Fibroblast of mammary gland (primary cell): ENCODE measurements at regions not wholly inside any gene's neighbourhood (a gene's known extent, or its start where the extent isn't known, plus 50 kb on each side); places are given as distances from the start of the nearest gene placed in this dataset.

Experiments used
- DNase-seq: peaks from one replicate; pipeline ENCODE4 v3.0.0-alpha.2; 2010; ENCODE audit warnings: low read depth
- H3K4me3 ChIP-seq: 2 replicates; pipeline ENCODE4 v1.5.1; 2011; ENCODE audit warnings: low read depth, mild to moderate bottlenecking, low read length, moderate library complexity; ENCODE audit not compliant: control insufficient read depth
- CTCF ChIP-seq: conservative IDR thresholded peaks from 2 replicates; pipeline ENCODE4 v1.5.1; 2011; ENCODE audit warnings: low read depth, low read length, inconsistent platforms; ENCODE audit not compliant: control insufficient read depth, insufficient read depth

DNA sequence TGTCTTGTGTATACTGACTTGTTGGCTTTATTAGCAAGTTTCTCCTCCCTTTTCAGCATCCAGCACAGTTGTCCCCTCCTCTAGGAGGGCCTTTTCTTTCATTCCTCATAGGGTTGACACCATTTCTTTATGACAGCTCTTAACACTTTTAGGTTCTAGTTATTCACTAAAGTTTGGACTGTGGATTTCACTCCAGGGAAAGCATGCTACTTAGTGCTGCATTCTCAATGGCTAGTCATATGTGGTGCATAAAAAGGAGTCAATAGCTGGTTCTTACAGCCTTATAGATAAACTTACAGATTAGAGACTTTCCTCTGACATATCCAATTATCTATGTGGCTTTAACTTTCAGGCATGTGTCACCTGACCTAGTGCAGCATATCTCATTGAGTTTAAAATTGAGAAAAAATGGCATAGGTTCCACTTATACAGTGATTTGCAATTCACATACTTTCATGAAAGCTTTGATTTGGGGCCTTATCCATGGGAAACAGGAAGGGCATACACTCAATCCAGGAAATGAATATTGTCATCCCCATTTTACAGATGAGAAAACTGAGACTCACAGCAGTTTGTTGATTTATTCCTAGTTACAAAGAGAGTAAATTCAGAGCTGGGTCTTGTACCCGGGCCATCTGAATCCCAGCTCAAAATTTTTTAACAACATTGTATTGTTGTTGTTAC is 289.7 kb downstream of the LPIN1 start:
- no peak overlapping the region for H3K4me3 ChIP-seq
- no peak for TF ChIP-seq CTCF
- DNase-seq = no peak

- no peak for DNase-seq
- no peak overlapping the region for H3K4me3 ChIP-seq
These were observed 290.2 kb downstream of the LPIN1 start for GRCh38 chr2:12036640-12036983.

DNA sequence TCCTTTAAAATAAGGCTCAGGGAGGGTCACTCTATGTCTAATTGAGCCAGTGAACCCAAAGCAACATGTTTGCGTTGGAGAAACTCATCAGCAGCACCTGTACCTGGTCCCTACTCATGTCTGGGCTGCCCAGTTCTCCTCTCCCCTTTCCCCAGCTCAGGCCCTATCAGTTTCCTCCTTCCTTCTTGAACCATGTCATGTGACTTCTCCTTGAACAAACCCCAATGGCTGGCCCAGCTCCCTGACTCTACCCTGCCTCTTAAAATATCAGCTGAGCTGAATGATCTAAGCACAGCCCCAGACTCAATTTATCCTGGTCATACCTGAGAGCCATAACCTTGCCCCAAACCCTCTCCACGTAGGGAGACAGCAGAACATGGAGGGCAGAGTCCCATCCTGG is 290.9 kb downstream of the LPIN1 start:
- H3K4me3 ChIP-seq = no peak overlapping the region
- DNase-seq = no peak
- TF ChIP-seq CTCF = no peak

More at GRCh38 chr2:12036640-12036983, 290.2 kb downstream of the LPIN1 start:
- no peak for TF ChIP-seq CTCF

- TF ChIP-seq CTCF = no peak
- H3K4me3 ChIP-seq = no peak overlapping the region
- no peak for DNase-seq
These were observed 294.8 kb downstream of the LPIN1 start for GRCh38 chr2:12041236-12041635.

DNA sequence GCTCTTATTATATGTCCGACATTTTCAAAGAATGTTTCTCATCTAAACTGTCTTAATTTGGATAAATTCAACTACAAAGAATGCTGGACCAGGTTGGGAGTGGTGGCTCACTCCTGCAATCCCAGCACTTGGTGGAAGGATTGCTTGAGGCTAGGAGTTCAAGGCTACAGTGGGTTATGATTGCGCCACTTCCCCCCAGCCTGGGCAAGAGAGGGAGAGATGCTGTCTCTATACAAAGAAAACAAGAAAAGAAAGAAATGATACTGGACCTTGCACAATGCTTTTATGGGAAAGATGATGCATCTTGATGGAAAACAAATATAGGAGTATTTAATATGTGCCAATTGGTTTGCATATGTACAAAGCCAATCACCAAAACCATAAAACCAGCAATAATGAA is 296.7 kb downstream of the LPIN1 start:
- no peak overlapping the region for H3K4me3 ChIP-seq

DNA sequence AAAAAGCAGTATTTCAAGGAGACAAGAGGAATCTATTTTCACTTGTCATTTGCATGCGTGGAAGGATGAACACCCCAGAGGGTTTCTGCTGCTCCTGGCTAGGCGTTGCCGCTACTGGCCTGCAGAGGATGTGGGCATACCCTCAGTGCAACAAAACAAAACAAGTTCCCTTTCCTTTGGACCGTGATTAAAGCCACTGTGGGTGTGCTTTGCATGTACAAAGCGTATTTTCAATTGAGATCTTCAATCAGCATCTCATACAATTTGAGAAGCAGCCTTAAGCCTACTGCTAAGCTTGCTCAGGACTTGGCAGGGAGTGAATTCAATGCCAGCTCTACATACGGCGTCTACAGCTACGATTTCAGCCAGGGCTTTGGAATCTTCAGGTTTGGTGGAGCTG is 298.4 kb downstream of the LPIN1 start:
- no peak for DNase-seq
- no peak for TF ChIP-seq CTCF
- H3K4me3 ChIP-seq = no peak overlapping the region

More for the DNA sequence above, 296.7 kb downstream of the LPIN1 start:
- no peak for TF ChIP-seq CTCF
- no peak for DNase-seq

DNA sequence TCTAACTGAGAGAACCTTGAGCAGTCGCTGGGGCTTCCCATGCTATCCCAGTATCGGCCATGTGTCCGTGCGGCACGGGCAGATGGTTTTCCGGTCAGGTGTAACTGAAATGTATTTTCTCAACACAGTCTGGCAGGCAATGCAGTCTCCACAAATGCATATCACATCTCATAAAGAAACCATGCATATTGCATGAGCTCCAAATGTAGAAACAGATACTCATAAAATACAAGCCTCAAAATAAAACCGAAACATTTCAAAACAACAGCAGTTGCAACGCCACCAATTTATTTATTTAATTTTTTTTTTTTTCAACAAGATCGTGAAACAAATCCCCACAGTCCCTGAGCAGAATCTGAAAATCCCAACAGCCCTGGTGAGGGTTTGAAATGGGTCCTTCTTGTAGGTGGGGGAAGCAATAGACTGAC is 299.4 kb downstream of the LPIN1 start:
- TF ChIP-seq CTCF = no peak
- no peak for DNase-seq
- H3K4me3 ChIP-seq = no peak overlapping the region
